ENCODE measurements at regions not wholly inside any gene's neighbourhood (a gene's known extent, or its start where the extent isn't known, plus 50 kb on each side); places are given as distances from the start of the nearest gene placed in this dataset.

DNA sequence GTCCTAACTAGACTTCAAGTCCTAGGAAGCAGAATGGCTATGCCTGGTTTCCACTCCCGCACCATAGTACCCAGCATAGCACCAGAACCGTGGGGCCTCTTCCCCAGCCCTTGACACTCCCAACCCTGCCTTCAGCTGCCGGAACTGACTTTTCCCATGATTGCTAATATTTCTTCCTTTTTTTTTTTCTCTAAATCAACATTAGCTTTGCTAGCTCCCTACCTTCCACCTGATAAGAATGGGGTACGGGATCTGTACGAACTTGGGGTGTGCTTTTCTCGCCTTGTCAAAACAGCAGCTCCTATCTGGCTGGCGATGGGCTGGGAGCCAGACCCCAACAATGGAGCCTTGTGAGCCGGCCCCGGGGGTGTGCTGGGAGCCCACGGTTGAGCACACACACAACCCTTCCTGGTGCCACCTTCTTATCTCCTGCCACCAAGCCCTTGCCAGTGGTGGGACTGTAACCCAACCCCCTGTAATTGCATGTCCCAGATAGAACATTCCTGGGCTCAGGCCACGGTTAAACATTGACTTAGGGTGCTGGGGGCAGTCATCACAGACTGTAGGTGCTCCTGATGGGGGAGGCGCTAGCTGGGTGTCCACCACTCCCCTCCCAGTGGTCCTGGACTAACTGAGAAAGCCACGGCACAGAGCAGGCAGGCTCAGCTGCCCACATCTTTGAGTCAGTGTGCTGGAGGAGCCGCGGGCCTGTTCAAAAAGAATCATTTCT is 213.0 kb upstream of the HAAO start:
- TF ChIP-seq, protein P1, sequence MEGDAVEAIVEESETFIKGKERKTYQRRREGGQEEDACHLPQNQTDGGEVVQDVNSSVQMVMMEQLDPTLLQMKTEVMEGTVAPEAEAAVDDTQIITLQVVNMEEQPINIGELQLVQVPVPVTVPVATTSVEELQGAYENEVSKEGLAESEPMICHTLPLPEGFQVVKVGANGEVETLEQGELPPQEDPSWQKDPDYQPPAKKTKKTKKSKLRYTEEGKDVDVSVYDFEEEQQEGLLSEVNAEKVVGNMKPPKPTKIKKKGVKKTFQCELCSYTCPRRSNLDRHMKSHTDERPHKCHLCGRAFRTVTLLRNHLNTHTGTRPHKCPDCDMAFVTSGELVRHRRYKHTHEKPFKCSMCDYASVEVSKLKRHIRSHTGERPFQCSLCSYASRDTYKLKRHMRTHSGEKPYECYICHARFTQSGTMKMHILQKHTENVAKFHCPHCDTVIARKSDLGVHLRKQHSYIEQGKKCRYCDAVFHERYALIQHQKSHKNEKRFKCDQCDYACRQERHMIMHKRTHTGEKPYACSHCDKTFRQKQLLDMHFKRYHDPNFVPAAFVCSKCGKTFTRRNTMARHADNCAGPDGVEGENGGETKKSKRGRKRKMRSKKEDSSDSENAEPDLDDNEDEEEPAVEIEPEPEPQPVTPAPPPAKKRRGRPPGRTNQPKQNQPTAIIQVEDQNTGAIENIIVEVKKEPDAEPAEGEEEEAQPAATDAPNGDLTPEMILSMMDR (IDR thresholded peaks at IDR 0.05; ENCODE audit: low read depth, low read length, poor library complexity, severe bottlenecking), result no peak
- TF ChIP-seq EZH2phosphoT487 (IDR thresholded peaks at IDR 0.05; ENCODE audit: borderline replicate concordance, low read length), result no peak
